Fibroblast of peridontal ligament (primary cell): ENCODE measurements at regions not wholly inside any gene's neighbourhood (a gene's known extent, or its start where the extent isn't known, plus 50 kb on each side); places are given as distances from the start of the nearest gene placed in this dataset.

Experiments
- DNase-seq: peaks from one replicate; pipeline ENCODE4 v3.0.0-alpha.2; 2010; ENCODE audit errors: extremely low read depth

GRCh38 chr1:221363039-221363438 lies 378.9 kb downstream of the DUSP10 start:
- no peak for DNase-seq

DNA sequence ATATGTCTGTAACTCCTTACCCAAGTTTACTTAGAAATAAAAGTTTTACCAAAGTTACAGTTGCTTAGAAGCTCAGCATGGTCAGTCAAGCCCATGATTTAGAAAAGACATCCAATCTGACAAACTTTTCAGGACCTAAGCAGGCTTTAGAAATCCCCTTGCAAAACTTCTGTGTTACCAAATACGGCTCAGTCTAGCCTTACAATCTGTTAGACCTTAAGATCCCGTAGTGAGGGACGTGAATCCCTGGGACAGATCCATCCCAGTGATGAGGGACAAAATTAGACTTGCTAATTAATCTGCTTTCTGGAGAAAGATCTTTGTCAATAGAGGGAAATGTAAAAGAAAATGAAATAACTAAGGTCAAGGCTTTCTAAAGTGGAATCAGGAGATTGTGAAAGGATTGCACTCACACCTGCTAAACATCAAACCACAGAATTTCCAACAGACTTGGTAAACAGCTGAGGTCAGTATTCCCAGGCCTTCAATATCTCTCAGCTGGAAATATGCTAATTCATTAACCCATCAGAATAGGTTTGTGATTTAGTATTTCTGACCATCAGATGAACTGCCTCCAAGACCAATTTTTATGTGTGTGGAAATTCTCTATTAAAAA lies 375.3 kb downstream of the DUSP10 start:
- DNase-seq, result no peak

DNA sequence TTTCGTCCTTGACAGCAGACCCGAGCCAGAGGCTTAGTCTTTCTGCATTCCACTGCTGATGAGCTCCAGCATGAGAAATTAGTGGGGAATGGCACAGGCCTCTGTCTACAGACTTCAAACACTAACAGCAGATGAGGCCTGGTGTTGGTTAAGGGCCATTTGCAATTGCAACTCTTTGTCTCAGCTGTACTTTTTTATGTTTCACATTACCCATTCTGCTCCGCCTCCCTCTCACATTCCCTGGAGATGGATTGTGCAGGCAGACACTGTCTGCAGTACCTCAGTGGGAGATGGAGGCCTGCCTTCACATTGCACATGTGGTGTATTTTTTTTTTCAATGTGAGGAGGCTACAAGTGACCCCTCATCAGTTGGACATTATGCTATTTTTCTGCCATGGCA lies 370.2 kb downstream of the DUSP10 start:
- peak; percentile 18 for DNase-seq

DNA sequence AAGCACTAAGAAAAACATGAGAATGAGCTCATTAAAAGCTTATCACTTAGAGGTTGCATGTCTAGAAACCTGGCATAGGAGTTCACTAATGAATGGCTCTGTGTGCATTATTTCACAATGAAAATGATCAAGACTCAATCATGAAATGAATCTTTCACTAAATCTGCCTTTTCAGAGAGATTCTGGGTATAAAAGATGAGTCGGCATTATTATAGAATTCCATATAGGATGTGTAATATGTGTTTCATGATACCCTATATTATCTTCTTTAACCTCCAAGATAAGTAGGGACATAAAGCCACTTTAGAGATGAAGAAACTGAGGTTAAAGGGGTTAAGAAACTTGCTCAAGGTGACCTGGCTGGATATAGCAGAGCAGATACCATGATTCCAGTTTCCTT lies 368.1 kb downstream of the DUSP10 start:
- no peak for DNase-seq

- no peak for DNase-seq
These were observed 365.6 kb downstream of the DUSP10 start for GRCh38 chr1:221376286-221376685.

DNA sequence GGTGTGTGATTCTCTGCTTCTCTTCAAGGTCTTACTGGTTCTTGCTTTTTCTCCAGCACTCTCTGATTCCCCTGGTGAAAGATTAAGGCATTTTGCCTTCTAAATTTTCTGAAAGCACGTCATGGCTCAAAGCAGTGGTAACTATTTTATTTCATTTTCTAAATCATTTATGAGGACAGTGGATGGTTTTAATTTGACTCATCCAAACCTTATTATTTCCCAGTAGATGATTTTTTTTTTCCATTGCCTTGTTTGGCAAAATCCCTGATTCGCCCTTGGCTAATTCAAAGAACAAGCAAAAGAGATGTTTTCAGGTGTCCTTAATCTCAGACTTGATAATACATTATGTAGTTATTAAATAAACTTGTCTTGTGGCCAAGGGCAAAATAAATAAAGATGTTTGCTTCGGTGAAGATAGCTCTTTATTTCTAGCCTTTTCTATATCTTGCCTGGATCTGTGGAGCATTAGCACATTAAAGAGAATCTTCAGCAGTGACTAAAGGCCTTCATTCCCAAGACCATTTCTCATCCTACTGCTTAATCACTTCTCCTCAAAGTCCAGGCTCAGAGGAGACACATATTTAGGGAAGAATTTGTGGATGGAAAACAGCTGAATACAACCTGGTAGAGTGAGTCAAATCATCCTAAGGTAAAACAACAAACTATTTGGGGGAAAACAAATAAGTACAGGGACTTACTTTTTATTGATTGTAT lies 359.8 kb downstream of the DUSP10 start:
- peak; percentile 60 for DNase-seq

GRCh38 chr1:221392453-221392852 lies 349.4 kb downstream of the DUSP10 start:
- DNase-seq, result peak; percentile 99

DNA sequence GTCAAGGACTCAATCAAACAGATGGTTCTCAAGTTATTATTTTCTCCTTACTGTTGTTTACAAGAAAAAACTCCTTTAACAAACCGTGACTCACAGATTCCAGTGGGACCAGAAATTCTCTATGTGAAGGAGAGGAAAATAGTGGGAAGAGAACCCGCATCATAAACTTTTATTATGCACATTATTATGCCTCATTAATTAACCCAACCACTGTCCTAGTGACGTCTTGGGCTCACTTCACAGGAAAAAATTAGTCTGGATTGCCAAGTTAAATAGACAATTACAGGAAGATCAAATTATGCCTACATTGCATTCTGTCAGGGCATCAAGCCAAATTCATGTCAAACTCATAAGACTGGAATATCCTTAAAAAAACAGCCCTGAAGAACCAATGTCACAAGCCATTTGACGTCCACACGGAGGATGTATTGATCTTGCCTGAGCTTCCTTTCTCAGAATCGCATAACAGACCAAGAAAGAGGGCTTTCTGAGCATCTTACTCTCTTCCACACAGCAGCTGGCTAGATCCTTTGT lies 347.8 kb downstream of the DUSP10 start:
- peak; percentile 91 for DNase-seq

GRCh38 chr1:221396526-221396925 lies 345.4 kb downstream of the DUSP10 start:
- no peak for DNase-seq

DNA sequence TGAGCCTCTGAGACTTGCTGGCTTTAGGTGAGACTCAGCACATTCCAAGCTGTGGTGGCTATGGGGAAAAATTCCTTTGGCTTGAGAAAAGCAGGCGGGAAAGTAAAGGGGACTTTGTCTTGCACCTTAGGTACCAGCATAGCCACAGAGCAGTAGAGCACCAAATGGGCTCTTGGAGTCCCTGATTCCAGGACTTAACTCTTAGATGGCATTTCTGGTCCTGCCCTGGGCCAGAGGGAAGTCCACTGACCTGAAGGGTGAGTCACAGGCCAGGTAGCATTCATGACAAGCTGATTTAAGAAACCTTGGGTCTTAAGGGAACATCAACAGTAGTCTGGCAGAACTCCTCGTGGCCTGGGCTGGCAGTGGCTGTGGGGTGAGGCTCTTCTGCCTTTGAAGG lies 344.7 kb downstream of the DUSP10 start:
- DNase-seq, result no peak

DNA sequence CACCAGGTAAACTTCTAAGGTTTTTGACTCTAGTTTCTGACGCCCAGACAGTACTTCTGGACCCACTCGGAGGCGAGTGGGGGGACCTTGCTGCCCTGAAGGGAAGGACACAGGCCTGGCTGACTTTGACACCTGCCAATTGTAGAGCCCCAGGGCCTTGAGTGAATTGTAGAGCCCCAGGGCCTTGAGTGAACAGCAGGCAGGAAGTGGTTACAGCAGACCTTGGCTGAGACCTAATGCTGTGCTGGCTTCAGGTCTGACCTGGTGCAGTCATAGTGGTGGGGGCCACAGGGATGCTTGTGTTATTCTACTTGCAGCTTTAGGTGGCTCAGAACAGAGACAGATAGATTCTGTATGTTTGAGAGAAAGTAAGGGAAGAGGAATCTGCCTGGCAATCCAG lies 344.3 kb downstream of the DUSP10 start:
- no peak for DNase-seq

DNA sequence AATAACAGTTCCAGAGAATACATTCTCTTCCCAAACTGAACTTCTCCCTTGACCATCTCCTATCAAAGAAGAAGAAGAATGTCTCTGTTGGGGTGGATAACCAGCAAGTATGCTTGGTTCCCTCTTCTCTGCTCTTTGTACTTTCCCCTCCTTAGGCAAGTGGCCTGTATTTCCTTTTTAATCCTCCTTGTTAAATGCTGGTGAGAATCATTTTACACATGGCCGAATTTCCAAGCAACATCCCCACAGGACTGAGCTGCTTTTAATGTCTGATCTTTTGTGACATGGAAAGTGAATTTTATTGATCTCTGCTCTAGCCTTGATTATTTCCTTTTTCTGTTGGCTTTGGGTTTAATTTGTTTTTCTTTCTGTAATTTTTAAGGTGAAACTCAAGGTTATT lies 336.7 kb downstream of the DUSP10 start:
- DNase-seq, result no peak

DNA sequence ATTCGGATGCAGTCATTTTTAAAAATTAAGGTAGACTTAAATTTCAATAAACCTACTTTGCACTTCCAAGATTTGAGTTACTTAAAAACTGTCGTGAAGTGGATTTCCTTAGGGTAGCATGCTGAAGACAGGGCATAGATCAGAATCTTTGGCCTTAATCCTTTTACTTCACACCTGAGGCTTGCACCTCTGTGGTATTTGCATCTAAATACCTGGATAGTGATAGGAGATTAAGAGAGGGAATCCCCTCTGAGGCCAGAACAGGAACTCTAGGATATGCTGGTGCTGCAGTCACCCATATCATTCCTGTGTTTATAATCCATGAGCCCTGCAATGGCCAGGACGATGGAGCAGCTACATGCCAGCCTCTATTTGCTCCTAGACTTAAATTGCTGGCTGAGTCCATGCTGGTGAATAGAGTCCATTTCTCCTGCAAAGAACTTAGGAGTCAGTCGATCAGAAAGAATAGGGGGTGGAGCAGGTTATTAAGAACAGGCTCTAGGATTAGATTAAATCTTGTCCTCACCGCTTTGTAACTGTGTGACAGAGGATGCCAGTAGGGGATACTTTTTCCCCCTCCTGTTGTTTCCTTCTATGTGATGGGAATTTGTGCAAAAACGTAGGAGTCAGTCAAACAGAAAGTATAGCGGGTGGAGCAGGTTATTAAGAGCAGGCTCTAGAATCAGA lies 333.6 kb downstream of the DUSP10 start:
- no peak for DNase-seq

DNA sequence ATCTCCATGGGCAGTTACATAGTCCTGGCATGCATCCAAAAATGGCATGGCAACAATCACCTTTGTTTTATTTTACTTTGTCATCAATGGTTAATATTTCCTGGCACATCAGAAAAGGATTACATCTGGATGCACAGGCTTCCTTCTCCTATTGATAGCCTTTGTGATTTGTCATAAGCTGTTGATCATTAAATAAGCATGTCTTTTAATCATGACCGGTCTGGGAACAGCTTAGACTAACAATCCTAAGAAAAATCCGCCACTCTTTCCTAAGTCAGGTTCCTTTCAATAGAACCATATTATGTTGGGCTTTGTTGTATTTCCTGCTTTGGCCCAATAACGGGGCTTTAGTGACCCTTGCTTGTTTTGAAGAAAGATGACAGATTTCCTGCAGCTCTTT lies 330.6 kb downstream of the DUSP10 start:
- DNase-seq, result no peak

DNA sequence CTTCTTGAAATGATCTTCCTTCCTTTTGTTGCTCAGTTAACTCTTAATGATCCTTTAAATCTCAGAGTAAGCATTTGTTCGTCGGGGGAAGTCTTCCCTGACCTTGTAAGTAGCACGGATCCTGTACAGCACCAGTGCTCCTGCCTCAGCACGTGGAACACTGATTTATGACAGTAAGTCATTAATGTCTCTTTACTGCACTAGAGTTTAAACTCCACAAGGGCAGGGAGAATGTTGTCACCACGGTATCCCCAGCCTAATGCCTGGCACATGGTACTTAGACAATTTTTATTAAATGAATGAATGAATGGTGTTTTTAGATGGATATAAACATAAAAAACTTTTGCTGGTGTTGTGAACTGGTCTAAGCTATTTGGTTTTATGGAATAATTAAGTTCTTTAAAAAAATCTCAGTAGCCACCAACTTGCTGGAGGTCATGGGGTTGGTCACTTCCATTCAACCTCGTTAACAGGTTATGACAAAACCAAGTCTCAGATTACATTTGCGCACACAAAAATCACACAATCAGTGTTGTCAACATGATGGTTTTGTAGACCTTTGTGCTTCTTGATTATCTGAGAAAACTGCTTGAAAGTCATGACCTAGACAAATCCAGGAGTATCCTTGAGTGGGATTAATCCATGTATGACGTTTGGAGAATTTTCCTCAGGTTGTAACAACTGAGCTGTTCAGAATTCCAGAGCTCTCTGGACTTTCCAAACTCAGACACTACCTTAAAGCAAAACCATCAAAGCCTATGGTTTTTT lies 326.9 kb downstream of the DUSP10 start:
- no peak for DNase-seq

- no peak for DNase-seq
These were observed 326.2 kb downstream of the DUSP10 start for GRCh38 chr1:221415651-221416050.

DNA sequence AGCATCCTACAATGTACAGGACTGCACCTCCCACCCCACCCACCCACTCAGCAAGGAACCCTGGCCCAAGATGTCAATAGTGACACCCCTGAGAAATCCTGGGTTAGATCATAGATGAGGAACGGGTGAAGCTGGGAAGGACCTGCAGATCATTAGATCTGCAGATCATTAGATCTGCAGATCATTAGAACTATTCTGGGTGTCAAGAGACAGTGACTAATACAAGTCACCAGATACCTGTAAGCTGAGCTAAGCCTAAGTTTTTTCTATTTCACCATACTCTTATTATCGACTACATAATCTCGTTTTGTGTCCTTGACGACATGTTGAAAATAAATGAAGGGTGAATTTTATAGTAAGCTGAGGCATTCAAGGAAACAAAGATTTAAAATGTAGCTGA lies 325.7 kb downstream of the DUSP10 start:
- no peak for DNase-seq

DNA sequence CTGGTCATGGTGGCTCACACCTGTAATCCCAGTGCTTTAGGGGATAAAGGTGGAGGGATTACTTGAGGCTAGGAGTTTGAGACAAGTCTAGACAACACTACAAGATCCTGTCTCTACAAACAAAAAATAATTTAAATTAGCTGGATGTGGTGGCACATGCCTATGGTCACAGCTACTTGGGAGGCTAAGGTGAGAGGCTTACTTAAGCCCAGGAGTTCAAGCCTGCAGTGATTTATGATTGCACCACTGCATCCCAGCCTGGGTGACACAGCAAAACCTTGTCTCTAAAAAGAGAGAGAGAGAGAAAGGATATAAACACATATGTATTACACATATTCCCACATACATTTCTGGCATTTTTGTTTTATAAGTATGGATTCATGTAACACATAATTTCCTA lies 325.2 kb downstream of the DUSP10 start:
- DNase-seq, result no peak

GRCh38 chr1:221418346-221418745 lies 323.5 kb downstream of the DUSP10 start:
- DNase-seq, result peak; percentile 67

GRCh38 chr1:221419513-221420095 lies 322.3 kb downstream of the DUSP10 start:
- DNase-seq, result peak; percentile 66

- DNase-seq, result peak; percentile 76
These were observed 312.6 kb downstream of the DUSP10 start for GRCh38 chr1:221429264-221429663.
